SK-N-SH treated with all-trans-retinoic acid at 6 μM for 48 hours (cell line): ENCODE measurements at regions not wholly inside any gene's neighbourhood (a gene's known extent, or its start where the extent isn't known, plus 50 kb on each side); places are given as distances from the start of the nearest gene placed in this dataset.

Experiments
- ATAC-seq: fragments of 200-7000 bp; cut with Tn5 transposase; 3 replicates; pipeline ENCODE4 v1.9.1; 2020; ENCODE audit warnings: mild to moderate bottlenecking, moderate library complexity
- ARNTL ChIP-seq: fragments of 450-650 bp; formaldehyde crosslinking; IDR thresholded peaks from 2 replicates; pipeline ENCODE4 v1.5.0; 2020; ENCODE audit warnings: low read depth, mild to moderate bottlenecking, moderate library complexity, borderline replicate concordance
- CREB5 ChIP-seq: fragments of 250-450 bp; sonication (Bioruptor Pico); IDR thresholded peaks from 2 replicates; pipeline ENCODE4 v1.5.1; 2020; ENCODE audit warnings: low read depth, mild to moderate bottlenecking, moderate library complexity
- CSDC2 ChIP-seq: fragments of 250-450 bp; sonication (Bioruptor Pico); IDR thresholded peaks from 2 replicates; pipeline ENCODE4 v1.5.0; 2020; ENCODE audit warnings: mild to moderate bottlenecking, moderate library complexity
- ESRRG ChIP-seq: fragments of 250-450 bp; sonication (Bioruptor Pico); IDR thresholded peaks from 2 replicates; pipeline ENCODE4 v1.6.1; 2021; ENCODE audit warnings: mild to moderate bottlenecking
- ISL1 ChIP-seq: fragments of 250-450 bp; sonication (Bioruptor Pico); IDR thresholded peaks from 2 replicates; pipeline ENCODE4 v2.1.2; 2022; ENCODE audit warnings: mild to moderate bottlenecking, moderate library complexity
- POU6F1 ChIP-seq: fragments of 250-450 bp; sonication (Bioruptor Pico); IDR thresholded peaks from 2 replicates; pipeline ENCODE4 v1.8.0; 2021; ENCODE audit warnings: low read depth, mild to moderate bottlenecking, moderate library complexity, borderline replicate concordance
- PPARA ChIP-seq: fragments of 250-450 bp; sonication (Bioruptor Pico); IDR thresholded peaks from 2 replicates; pipeline ENCODE4 v1.5.0; 2020; ENCODE audit warnings: mild to moderate bottlenecking, borderline replicate concordance
- RARB ChIP-seq: fragments of 250-450 bp; sonication (Bioruptor Pico); IDR thresholded peaks from 2 replicates; pipeline ENCODE4 v1.8.0; 2021; ENCODE audit warnings: mild to moderate bottlenecking, moderate library complexity
- SNAI2 ChIP-seq: fragments of 250-450 bp; sonication (Bioruptor Pico); IDR thresholded peaks from 2 replicates; pipeline ENCODE4 v1.5.0; 2020; ENCODE audit warnings: mild to moderate bottlenecking, moderate library complexity
- TCF4 ChIP-seq: fragments of 250-450 bp; sonication (Bioruptor Pico); IDR thresholded peaks from 2 replicates; pipeline ENCODE4 v1.8.0; 2021; ENCODE audit warnings: mild to moderate bottlenecking, moderate library complexity, borderline replicate concordance
- ZC3H10 ChIP-seq: fragments of 250-450 bp; sonication (Bioruptor Pico); IDR thresholded peaks from 2 replicates; pipeline ENCODE4 v1.5.1; 2021; ENCODE audit warnings: mild to moderate bottlenecking, moderate library complexity
- ZFP3 ChIP-seq: fragments of 250-450 bp; sonication (Bioruptor Pico); IDR thresholded peaks from 2 replicates; pipeline ENCODE4 v1.5.0; 2020; ENCODE audit warnings: mild to moderate bottlenecking, moderate library complexity
- ZFP30 ChIP-seq: fragments of 450-650 bp; formaldehyde crosslinking; IDR thresholded peaks from 2 replicates; pipeline ENCODE4 v1.5.0; 2022; ENCODE audit warnings: mild to moderate bottlenecking, moderate library complexity
- ZNF565 ChIP-seq: fragments of 450-650 bp; formaldehyde crosslinking; conservative IDR thresholded peaks from 2 replicates; pipeline ENCODE4 v1.5.0; 2020; ENCODE audit warnings: low read depth, mild to moderate bottlenecking, moderate library complexity
- ZNF70 ChIP-seq: fragments of 450-650 bp; formaldehyde crosslinking; IDR thresholded peaks from 2 replicates; pipeline ENCODE4 v1.5.0; 2020; ENCODE audit warnings: mild to moderate bottlenecking, moderate library complexity
- ZNF8 ChIP-seq: fragments of 450-650 bp; formaldehyde crosslinking; IDR thresholded peaks from 2 replicates; pipeline ENCODE4 v1.5.0; 2020; ENCODE audit warnings: mild to moderate bottlenecking, moderate library complexity
- TF ChIP-seq, protein P1 (sequence below): fragments of 250-450 bp; sonication (Bioruptor Pico); IDR thresholded peaks from 2 replicates; pipeline ENCODE4 v1.5.1; 2021; ENCODE audit warnings: mild to moderate bottlenecking, moderate library complexity
- TF ChIP-seq, protein P2 (sequence below): fragments of 250-450 bp; sonication (Bioruptor Pico); IDR thresholded peaks from 2 replicates; pipeline ENCODE4 v1.5.0; 2020; ENCODE audit warnings: mild to moderate bottlenecking, moderate library complexity
- TF ChIP-seq, protein P3 (sequence below): fragments of 250-450 bp; sonication (Bioruptor Pico); IDR thresholded peaks from 2 replicates; pipeline ENCODE4 v1.8.0; 2020; ENCODE audit warnings: mild to moderate bottlenecking, moderate library complexity, borderline replicate concordance

GRCh38 chr15:91586560-91586959 is 266.9 kb upstream of the SLCO3A1 start:
- TF ChIP-seq ZC3H10 (CRISPR knock-in tag) (no peak), ZNF70 (CRISPR knock-in tag) (no peak), CREB5 (CRISPR knock-in tag) (no peak), POU6F1 (CRISPR knock-in tag) (no peak), ZNF8 (CRISPR knock-in tag) (no peak), ZFP30 (no peak), RARB (no peak), ZFP3 (CRISPR knock-in tag) (no peak), ZNF565 (CRISPR knock-in tag) (no peak), CSDC2 (CRISPR knock-in tag) (no peak), SNAI2 (CRISPR knock-in tag) (no peak), ESRRG (CRISPR knock-in tag) (no peak), TCF4 (no peak), ISL1 (CRISPR knock-in tag) (no peak), ARNTL (CRISPR knock-in tag) (no peak)
- TF ChIP-seq, protein P1, sequence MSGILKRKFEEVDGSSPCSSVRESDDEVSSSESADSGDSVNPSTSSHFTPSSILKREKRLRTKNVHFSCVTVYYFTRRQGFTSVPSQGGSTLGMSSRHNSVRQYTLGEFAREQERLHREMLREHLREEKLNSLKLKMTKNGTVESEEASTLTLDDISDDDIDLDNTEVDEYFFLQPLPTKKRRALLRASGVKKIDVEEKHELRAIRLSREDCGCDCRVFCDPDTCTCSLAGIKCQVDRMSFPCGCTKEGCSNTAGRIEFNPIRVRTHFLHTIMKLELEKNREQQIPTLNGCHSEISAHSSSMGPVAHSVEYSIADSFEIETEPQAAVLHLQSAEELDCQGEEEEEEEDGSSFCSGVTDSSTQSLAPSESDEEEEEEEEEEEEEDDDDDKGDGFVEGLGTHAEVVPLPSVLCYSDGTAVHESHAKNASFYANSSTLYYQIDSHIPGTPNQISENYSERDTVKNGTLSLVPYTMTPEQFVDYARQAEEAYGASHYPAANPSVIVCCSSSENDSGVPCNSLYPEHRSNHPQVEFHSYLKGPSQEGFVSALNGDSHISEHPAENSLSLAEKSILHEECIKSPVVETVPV: no peak
- TF ChIP-seq, protein P2, sequence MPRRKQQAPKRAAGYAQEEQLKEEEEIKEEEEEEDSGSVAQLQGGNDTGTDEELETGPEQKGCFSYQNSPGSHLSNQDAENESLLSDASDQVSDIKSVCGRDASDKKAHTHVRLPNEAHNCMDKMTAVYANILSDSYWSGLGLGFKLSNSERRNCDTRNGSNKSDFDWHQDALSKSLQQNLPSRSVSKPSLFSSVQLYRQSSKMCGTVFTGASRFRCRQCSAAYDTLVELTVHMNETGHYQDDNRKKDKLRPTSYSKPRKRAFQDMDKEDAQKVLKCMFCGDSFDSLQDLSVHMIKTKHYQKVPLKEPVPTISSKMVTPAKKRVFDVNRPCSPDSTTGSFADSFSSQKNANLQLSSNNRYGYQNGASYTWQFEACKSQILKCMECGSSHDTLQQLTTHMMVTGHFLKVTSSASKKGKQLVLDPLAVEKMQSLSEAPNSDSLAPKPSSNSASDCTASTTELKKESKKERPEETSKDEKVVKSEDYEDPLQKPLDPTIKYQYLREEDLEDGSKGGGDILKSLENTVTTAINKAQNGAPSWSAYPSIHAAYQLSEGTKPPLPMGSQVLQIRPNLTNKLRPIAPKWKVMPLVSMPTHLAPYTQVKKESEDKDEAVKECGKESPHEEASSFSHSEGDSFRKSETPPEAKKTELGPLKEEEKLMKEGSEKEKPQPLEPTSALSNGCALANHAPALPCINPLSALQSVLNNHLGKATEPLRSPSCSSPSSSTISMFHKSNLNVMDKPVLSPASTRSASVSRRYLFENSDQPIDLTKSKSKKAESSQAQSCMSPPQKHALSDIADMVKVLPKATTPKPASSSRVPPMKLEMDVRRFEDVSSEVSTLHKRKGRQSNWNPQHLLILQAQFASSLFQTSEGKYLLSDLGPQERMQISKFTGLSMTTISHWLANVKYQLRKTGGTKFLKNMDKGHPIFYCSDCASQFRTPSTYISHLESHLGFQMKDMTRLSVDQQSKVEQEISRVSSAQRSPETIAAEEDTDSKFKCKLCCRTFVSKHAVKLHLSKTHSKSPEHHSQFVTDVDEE (CRISPR knock-in tag): no peak
- TF ChIP-seq, protein P3, sequence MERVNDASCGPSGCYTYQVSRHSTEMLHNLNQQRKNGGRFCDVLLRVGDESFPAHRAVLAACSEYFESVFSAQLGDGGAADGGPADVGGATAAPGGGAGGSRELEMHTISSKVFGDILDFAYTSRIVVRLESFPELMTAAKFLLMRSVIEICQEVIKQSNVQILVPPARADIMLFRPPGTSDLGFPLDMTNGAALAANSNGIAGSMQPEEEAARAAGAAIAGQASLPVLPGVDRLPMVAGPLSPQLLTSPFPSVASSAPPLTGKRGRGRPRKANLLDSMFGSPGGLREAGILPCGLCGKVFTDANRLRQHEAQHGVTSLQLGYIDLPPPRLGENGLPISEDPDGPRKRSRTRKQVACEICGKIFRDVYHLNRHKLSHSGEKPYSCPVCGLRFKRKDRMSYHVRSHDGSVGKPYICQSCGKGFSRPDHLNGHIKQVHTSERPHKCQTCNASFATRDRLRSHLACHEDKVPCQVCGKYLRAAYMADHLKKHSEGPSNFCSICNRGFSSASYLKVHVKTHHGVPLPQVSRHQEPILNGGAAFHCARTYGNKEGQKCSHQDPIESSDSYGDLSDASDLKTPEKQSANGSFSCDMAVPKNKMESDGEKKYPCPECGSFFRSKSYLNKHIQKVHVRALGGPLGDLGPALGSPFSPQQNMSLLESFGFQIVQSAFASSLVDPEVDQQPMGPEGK (CRISPR knock-in tag): no peak
- ATAC-seq: no peak

- TF ChIP-seq ZC3H10 (CRISPR knock-in tag): no peak
- TF ChIP-seq, protein P1: no peak
- TF ChIP-seq CSDC2 (CRISPR knock-in tag): no peak
- no peak for TF ChIP-seq PPARA (CRISPR knock-in tag)
- TF ChIP-seq, protein P3 (CRISPR knock-in tag): no peak
- TF ChIP-seq ZFP3 (CRISPR knock-in tag): no peak
- no peak for TF ChIP-seq POU6F1 (CRISPR knock-in tag)
- TF ChIP-seq ZNF565 (CRISPR knock-in tag): no peak
- TF ChIP-seq TCF4: no peak
- no peak for TF ChIP-seq ARNTL (CRISPR knock-in tag)
- TF ChIP-seq, all 23 proteins: peak for 0
- ATAC-seq: no peak
These were observed 264.1 kb upstream of the SLCO3A1 start for GRCh38 chr15:91589360-91589759.
